ENCODE measurements at regions not wholly inside any gene's neighbourhood (a gene's known extent, or its start where the extent isn't known, plus 50 kb on each side); places are given as distances from the start of the nearest gene placed in this dataset.

- no peak for TF ChIP-seq EP300 (IDR thresholded peaks at IDR 0.05; ENCODE audit: borderline replicate concordance in 1 of 2, control insufficient read depth in 1 of 2, low read depth in 2 of 2, low read length in 2 of 2)
- TF ChIP-seq ZNF274 (IDR thresholded peaks at IDR 0.05; ENCODE audit: insufficient read depth, insufficient read length) = no peak
- no peak for TF ChIP-seq MAX (IDR thresholded peaks at IDR 0.05; ENCODE audit: low read depth, low read length)
- TF ChIP-seq POLR2A (IDR thresholded peaks at IDR 0.05; ENCODE audit: low read depth, low read length) = no peak
- no peak for TF ChIP-seq CTCF (IDR thresholded peaks at IDR 0.05 in 2 of 3, conservative IDR thresholded peaks at IDR 0.05 in 1 of 3; ENCODE audit: control insufficient read depth in 2 of 3, extremely low read depth in 1 of 3, insufficient read depth in 1 of 3, low read depth in 3 of 3, low read length in 3 of 3)
- TF ChIP-seq PML (IDR thresholded peaks at IDR 0.05; ENCODE audit: low read length) = no peak
- TF ChIP-seq SIN3A (IDR thresholded peaks at IDR 0.05; ENCODE audit: low read depth, low read length) = no peak
- TF ChIP-seq CHD2 (IDR thresholded peaks at IDR 0.05; ENCODE audit: borderline replicate concordance, low read depth, low read length) = no peak
- TF ChIP-seq USF1 (IDR thresholded peaks at IDR 0.05; ENCODE audit: borderline replicate concordance, extremely low read length, insufficient read depth, low read depth, low read length) = no peak
These were observed 567.9 kb downstream of the FBXO15 start for GRCh38 chr18:73579698-73580097.
